H9 (cell line): ENCODE measurements at regions not wholly inside any gene's neighbourhood (a gene's known extent, or its start where the extent isn't known, plus 50 kb on each side); places are given as distances from the start of the nearest gene placed in this dataset.

Source experiments
- DNase-seq: peaks from one replicate; pipeline ENCODE4 v3.0.0-alpha.2; 2017
- H2AFZ ChIP-seq: one replicate; pipeline ENCODE4 v1.6.1; 2013; ENCODE audit warnings: mild to moderate bottlenecking, low read length, control low read depth, moderate library complexity
- H2AK5ac ChIP-seq: 2 replicates; pipeline ENCODE4 v1.6.1; 2013; ENCODE audit warnings: low read length, control low read depth, mixed read lengths; ENCODE audit not compliant: insufficient read length
- H2BK120ac ChIP-seq: one replicate; pipeline ENCODE4 v1.6.1; 2013; ENCODE audit warnings: low read depth, mild to moderate bottlenecking, low read length, control low read depth, inconsistent platforms; ENCODE audit not compliant: poor library complexity, severe bottlenecking
- H2BK12ac ChIP-seq: 2 replicates; pipeline ENCODE4 v1.6.1; 2013; ENCODE audit warnings: low read length, control low read depth, mixed read lengths, low read depth; ENCODE audit not compliant: insufficient read length
- H2BK15ac ChIP-seq: 2 replicates; pipeline ENCODE4 v1.6.1; 2013; ENCODE audit warnings: low read depth, low read length, control low read depth
- H2BK20ac ChIP-seq: one replicate; pipeline ENCODE4 v1.6.1; 2013; ENCODE audit warnings: low read depth, mild to moderate bottlenecking, low read length, control low read depth, inconsistent platforms; ENCODE audit not compliant: poor library complexity, severe bottlenecking
- H2BK5ac ChIP-seq: 2 replicates; pipeline ENCODE4 v1.6.1; 2013; ENCODE audit warnings: low read length, control low read depth, mixed read lengths; ENCODE audit not compliant: insufficient read length
- H3K14ac ChIP-seq: 2 replicates; pipeline ENCODE4 v1.6.1; 2013; ENCODE audit warnings: low read length, control low read depth; ENCODE audit not compliant: insufficient read depth
- H3K18ac ChIP-seq: 2 replicates; pipeline ENCODE4 v1.6.1; 2013; ENCODE audit warnings: low read depth, mild to moderate bottlenecking, mixed read lengths, low read length, control low read depth; ENCODE audit not compliant: insufficient read length
- H3K23ac ChIP-seq: 2 replicates; pipeline ENCODE4 v1.6.1; 2013; ENCODE audit warnings: low read length, control low read depth, mixed read lengths, low read depth; ENCODE audit not compliant: insufficient read length
- H3K23me2 ChIP-seq: 2 replicates; pipeline ENCODE4 v1.6.1; 2013; ENCODE audit warnings: low read depth, mild to moderate bottlenecking, mixed read lengths, low read length, control low read depth; ENCODE audit not compliant: insufficient read length, poor library complexity, severe bottlenecking
- H3K27ac ChIP-seq: 2 replicates; pipeline ENCODE4 v1.5.1; 2013; ENCODE audit warnings: low read length, control low read depth, mixed read lengths, low read depth; ENCODE audit not compliant: insufficient read length
- H3K27me3 ChIP-seq: 2 replicates; pipeline ENCODE4 v1.6.1; 2013; ENCODE audit warnings: low read length, control low read depth, inconsistent platforms; ENCODE audit not compliant: insufficient read depth
- H3K4ac ChIP-seq: 2 replicates; pipeline ENCODE4 v1.6.1; 2013; ENCODE audit warnings: low read depth, mild to moderate bottlenecking, control low read depth, inconsistent platforms, low read length, moderate library complexity
- H3K4me1 ChIP-seq: 2 replicates; pipeline ENCODE4 v1.6.1; 2013; ENCODE audit warnings: low read length, control low read depth, inconsistent platforms; ENCODE audit not compliant: insufficient read depth
- H3K4me2 ChIP-seq: 2 replicates; pipeline ENCODE4 v1.6.1; 2013; ENCODE audit warnings: low read length, control low read depth, mixed read lengths; ENCODE audit not compliant: insufficient read length, insufficient read depth
- H3K56ac ChIP-seq: 2 replicates; pipeline ENCODE4 v1.6.1; 2013; ENCODE audit warnings: low read depth, mild to moderate bottlenecking, mixed read lengths, low read length, control low read depth; ENCODE audit not compliant: insufficient read length
- H3K79me1 ChIP-seq: 2 replicates; pipeline ENCODE4 v1.6.1; 2013; ENCODE audit warnings: low read depth, mild to moderate bottlenecking, moderate library complexity, low read length, control low read depth, inconsistent platforms; ENCODE audit not compliant: insufficient read depth, poor library complexity, severe bottlenecking
- H3K79me2 ChIP-seq: 2 replicates; pipeline ENCODE4 v1.6.1; 2013; ENCODE audit warnings: low read length, control low read depth, inconsistent platforms; ENCODE audit not compliant: insufficient read depth
- H3K9ac ChIP-seq: 2 replicates; pipeline ENCODE4 v1.6.1; 2013; ENCODE audit warnings: low read length, control low read depth, mixed read lengths; ENCODE audit not compliant: insufficient read length; ENCODE audit errors: extremely low read depth
- H3K9me3 ChIP-seq: one replicate; pipeline ENCODE4 v1.6.1; 2013; ENCODE audit warnings: low read depth, low read length, inconsistent platforms; ENCODE audit not compliant: control insufficient read depth
- H3T11ph ChIP-seq: one replicate; pipeline ENCODE4 v1.6.1; 2013; ENCODE audit warnings: mild to moderate bottlenecking, low read length, control low read depth, inconsistent platforms
- H4K20me1 ChIP-seq: one replicate; pipeline ENCODE4 v1.6.1; 2013; ENCODE audit not compliant: control insufficient read depth, insufficient read length, insufficient read depth
- H4K5ac ChIP-seq: 2 replicates; pipeline ENCODE4 v1.6.1; 2013; ENCODE audit warnings: low read depth, mild to moderate bottlenecking, mixed read lengths, low read length, control low read depth; ENCODE audit not compliant: insufficient read length
- H4K8ac ChIP-seq: replicated peaks from 2 replicates; pipeline ENCODE4 v1.6.1; 2013; ENCODE audit warnings: low read length, control low read depth, mixed read lengths, low read depth; ENCODE audit not compliant: insufficient read length
- H4K91ac ChIP-seq: 2 replicates; pipeline ENCODE4 v1.6.1; 2013; ENCODE audit warnings: low read depth, mild to moderate bottlenecking, moderate library complexity, mixed read lengths, low read length, control low read depth; ENCODE audit not compliant: insufficient read length
- H3K27ac Mint-ChIP-seq, 3 experiments: 2 replicates in 2 of 3; 3 replicates in 1 of 3; pipeline ENCODE4 v1.8.0; 2020 to 2021; ENCODE audit warnings: mixed read lengths in 3 of 3, mild to moderate bottlenecking in 1 of 3, moderate library complexity in 1 of 3
- H3K27me3 Mint-ChIP-seq: 2 replicates; pipeline ENCODE4 v1.8.0; 2021; ENCODE audit warnings: low read depth, mild to moderate bottlenecking, moderate library complexity, mixed read lengths
- H3K36me3 Mint-ChIP-seq, 3 experiments: 2 replicates in 2 of 3; 3 replicates in 1 of 3; pipeline ENCODE4 v1.8.0; 2020 to 2021; ENCODE audit warnings: low read depth in 3 of 3, mixed read lengths in 3 of 3; ENCODE audit not compliant: insufficient read depth in 1 of 3
- H3K4me1 Mint-ChIP-seq, 2 experiments: 2 replicates each; pipeline ENCODE4 v1.8.0; 2020; ENCODE audit warnings: mixed read lengths in 2 of 2
- H3K4me3 Mint-ChIP-seq, 2 experiments: 2 replicates in 1 of 2; 3 replicates in 1 of 2; pipeline ENCODE4 v1.8.0; 2020 to 2021; ENCODE audit warnings: mild to moderate bottlenecking in 2 of 2, mixed read lengths in 2 of 2, moderate library complexity in 1 of 2
- H3K9me3 Mint-ChIP-seq, 2 experiments: 2 replicates in 1 of 2; 3 replicates in 1 of 2; pipeline ENCODE4 v1.8.0; 2020; ENCODE audit warnings: mild to moderate bottlenecking in 2 of 2, mixed read lengths in 2 of 2, moderate library complexity in 1 of 2
- CTCF ChIP-seq: fragments of 200-600 bp; sonication (generic); conservative IDR thresholded peaks from 3 replicates; pipeline ENCODE4 v1.8.0; 2021; ENCODE audit warnings: antibody characterized with exemption, mild to moderate bottlenecking
- WGBS: extraction: QIAGEN DNeasy Blood & Tissue Kit; methylation state at CpG from one replicate; pipeline ENCODE4 v1.1.7; 2013; ENCODE audit warnings: missing lambda C conversion rate, low lambda C conversion rate, mixed read lengths; ENCODE audit not compliant: insufficient read length; ENCODE audit errors: extremely low coverage; 5-methylcytosine and 5-hydroxymethylcytosine counted together

- Histone ChIP-seq H3K79me1 (no peaks in the 10 kb centered on the region), H3K23ac (no peak overlapping the region), H2AK5ac (no peak overlapping the region), H3K23me2 (no peaks in the 10 kb centered on the region), H3T11ph (no peak overlapping the region), H3K4ac (no peak overlapping the region), H3K4me2 (no peak overlapping the region), H4K20me1 (no peaks in the 10 kb centered on the region), H4K91ac (no peak overlapping the region), H3K9me3 (no peaks in the 10 kb centered on the region), H4K8ac (no peak overlapping the region), H2BK20ac (no peak overlapping the region), H3K79me2 (no peaks in the 10 kb centered on the region), H2BK120ac (no peak overlapping the region), H3K14ac (no peak overlapping the region), H3K56ac (no peak overlapping the region), H3K18ac (no peak overlapping the region), H3K4me1 (no peaks in the 10 kb centered on the region), H4K5ac (no peak overlapping the region), H3K27me3 (no peaks in the 10 kb centered on the region), H3K27ac (no peak overlapping the region), H2AFZ (no peak overlapping the region), H3K9ac (no peak overlapping the region), H2BK12ac (no peak overlapping the region), H2BK5ac (no peak overlapping the region), H2BK15ac (no peak overlapping the region)
- H3K4me3 Mint-ChIP-seq, result no peak overlapping the region
- H3K36me3 Mint-ChIP-seq, result no peaks in the 10 kb centered on the region
- no peak for DNase-seq
- no peak overlapping the region for H3K27ac Mint-ChIP-seq
- H3K9me3 Mint-ChIP-seq, result no peaks in the 10 kb centered on the region
- TF ChIP-seq CTCF, result no peak
- WGBS, result 100% methylated on average over 1 of the region's 3 CpGs
- no peaks in the 10 kb centered on the region for H3K4me1 Mint-ChIP-seq
- no peaks in the 10 kb centered on the region for H3K27me3 Mint-ChIP-seq
Measured at GRCh38 chr3:89584398-89584797, 477.0 kb downstream of the EPHA3 start.
